HCT116 (cell line): ENCODE measurements at regions not wholly inside any gene's neighbourhood (a gene's known extent, or its start where the extent isn't known, plus 50 kb on each side); places are given as distances from the start of the nearest gene placed in this dataset.

ENCODE experiments used
- RAD21 ChIP-seq: IDR thresholded peaks from 2 replicates; pipeline ENCODE4 v1.6.1; 2012; ENCODE audit warnings: low read depth, mild to moderate bottlenecking
- YY1 ChIP-seq: IDR thresholded peaks from 2 replicates; pipeline ENCODE4 v1.6.1; 2011; ENCODE audit warnings: low read length, low read depth, moderate library complexity, mild to moderate bottlenecking; ENCODE audit not compliant: insufficient replicate concordance; ENCODE audit errors: extremely low read depth
- TF ChIP-seq, protein P1 (sequence below), 3 experiments: fragments of 200-600 bp in 1 of 3; sonication (generic) in 1 of 3; IDR thresholded peaks in 2 of 3; conservative IDR thresholded peaks in 1 of 3; 2 replicates each; pipeline ENCODE4 v1.5.1; 2012 to 2017; ENCODE audit warnings: low read depth in 2 of 3, low read length in 2 of 3, antibody characterized with exemption in 1 of 3, borderline replicate concordance in 1 of 3, control low read depth in 1 of 3, mild to moderate bottlenecking in 1 of 3, mixed read lengths in 1 of 3, mixed run types in 1 of 3, moderate library complexity in 1 of 3; ENCODE audit not compliant: insufficient read depth in 1 of 3

DNA sequence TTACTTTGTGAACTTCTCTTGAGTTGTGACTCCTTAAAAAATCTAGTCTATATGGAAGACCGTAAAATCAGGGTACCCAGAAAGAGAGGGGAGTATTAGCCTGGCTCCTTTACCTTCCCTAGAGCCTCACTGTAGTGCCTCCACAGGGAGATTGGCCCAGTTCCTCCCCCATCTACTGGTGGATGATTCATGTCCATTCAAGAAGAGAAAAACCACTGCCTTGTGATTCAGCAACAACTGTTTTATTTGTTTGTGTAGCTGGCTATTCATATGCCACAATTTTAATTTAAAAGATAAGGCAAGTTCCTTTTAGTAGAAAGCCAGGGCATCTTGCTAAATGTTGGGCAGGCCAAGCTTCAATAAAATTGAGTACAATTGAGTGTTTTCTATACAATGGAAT, 221.8 kb upstream of the KCNIP4 start:
- no peak for TF ChIP-seq RAD21
- no peak for TF ChIP-seq YY1
- TF ChIP-seq, protein P1, sequence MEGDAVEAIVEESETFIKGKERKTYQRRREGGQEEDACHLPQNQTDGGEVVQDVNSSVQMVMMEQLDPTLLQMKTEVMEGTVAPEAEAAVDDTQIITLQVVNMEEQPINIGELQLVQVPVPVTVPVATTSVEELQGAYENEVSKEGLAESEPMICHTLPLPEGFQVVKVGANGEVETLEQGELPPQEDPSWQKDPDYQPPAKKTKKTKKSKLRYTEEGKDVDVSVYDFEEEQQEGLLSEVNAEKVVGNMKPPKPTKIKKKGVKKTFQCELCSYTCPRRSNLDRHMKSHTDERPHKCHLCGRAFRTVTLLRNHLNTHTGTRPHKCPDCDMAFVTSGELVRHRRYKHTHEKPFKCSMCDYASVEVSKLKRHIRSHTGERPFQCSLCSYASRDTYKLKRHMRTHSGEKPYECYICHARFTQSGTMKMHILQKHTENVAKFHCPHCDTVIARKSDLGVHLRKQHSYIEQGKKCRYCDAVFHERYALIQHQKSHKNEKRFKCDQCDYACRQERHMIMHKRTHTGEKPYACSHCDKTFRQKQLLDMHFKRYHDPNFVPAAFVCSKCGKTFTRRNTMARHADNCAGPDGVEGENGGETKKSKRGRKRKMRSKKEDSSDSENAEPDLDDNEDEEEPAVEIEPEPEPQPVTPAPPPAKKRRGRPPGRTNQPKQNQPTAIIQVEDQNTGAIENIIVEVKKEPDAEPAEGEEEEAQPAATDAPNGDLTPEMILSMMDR (IDR thresholded peaks at IDR 0.05 in 2 of 3, conservative IDR thresholded peaks at IDR 0.05 in 1 of 3; ENCODE audit: borderline replicate concordance in 1 of 3, insufficient read depth in 1 of 3, low read depth in 2 of 3, low read length in 2 of 3) = no peak
